OCI-LY7 (cell line): ENCODE measurements at regions not wholly inside any gene's neighbourhood (a gene's known extent, or its start where the extent isn't known, plus 50 kb on each side); places are given as distances from the start of the nearest gene placed in this dataset.

Experiments used
- CTCF ChIP-seq: fragments of 200-600 bp; sonication (generic); conservative IDR thresholded peaks from 2 replicates; pipeline ENCODE4 v1.5.1; 2014; ENCODE audit warnings: mild to moderate bottlenecking, antibody characterized with exemption, low read length, moderate library complexity, mixed read lengths
- EZH2phosphoT487 ChIP-seq: fragments of 200-600 bp; sonication (generic); IDR thresholded peaks from 2 replicates; pipeline ENCODE4 v1.6.1; 2018; ENCODE audit warnings: low read depth, borderline replicate concordance, mild to moderate bottlenecking, mixed run types, antibody characterized with exemption, low read length, moderate library complexity, mixed read lengths

GRCh38 chr4:134754301-134755019, 552.9 kb upstream of the PABPC4L start:
- TF ChIP-seq CTCF (no peak), EZH2phosphoT487 (no peak)
